ENCODE measurements at regions not wholly inside any gene's neighbourhood (a gene's known extent, or its start where the extent isn't known, plus 50 kb on each side); places are given as distances from the start of the nearest gene placed in this dataset.

DNA sequence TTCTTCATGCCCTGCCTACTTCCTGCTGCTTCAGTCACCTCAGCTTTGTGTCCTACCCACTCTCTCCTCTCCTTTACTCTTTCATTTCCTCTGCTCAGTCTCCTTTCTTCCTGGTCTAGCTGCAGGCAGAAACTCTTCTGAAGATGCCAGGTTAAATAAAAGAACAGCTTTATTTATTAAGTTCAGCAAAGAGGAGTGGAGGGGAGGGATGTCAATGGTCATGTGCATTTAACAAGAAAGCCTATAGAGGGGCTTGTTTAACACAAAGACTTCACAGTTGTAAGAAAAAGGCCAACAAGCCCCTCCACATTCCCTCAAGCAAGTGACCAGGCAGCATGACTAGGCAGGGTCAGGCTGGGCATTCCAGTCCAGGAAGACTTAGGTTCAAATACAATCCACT, 609.2 kb downstream of the INSC start:
- TF ChIP-seq, protein P1, sequence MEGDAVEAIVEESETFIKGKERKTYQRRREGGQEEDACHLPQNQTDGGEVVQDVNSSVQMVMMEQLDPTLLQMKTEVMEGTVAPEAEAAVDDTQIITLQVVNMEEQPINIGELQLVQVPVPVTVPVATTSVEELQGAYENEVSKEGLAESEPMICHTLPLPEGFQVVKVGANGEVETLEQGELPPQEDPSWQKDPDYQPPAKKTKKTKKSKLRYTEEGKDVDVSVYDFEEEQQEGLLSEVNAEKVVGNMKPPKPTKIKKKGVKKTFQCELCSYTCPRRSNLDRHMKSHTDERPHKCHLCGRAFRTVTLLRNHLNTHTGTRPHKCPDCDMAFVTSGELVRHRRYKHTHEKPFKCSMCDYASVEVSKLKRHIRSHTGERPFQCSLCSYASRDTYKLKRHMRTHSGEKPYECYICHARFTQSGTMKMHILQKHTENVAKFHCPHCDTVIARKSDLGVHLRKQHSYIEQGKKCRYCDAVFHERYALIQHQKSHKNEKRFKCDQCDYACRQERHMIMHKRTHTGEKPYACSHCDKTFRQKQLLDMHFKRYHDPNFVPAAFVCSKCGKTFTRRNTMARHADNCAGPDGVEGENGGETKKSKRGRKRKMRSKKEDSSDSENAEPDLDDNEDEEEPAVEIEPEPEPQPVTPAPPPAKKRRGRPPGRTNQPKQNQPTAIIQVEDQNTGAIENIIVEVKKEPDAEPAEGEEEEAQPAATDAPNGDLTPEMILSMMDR (IDR thresholded peaks at IDR 0.05; ENCODE audit: control insufficient read depth, extremely low read depth, insufficient read depth): no peak
- DNase-seq (ENCODE audit: low read depth): no peak
- H3K4me3 ChIP-seq (ENCODE audit: low read depth, low read length): no peak overlapping the region

GRCh38 chr11:15724601-15725000, 609.9 kb downstream of the INSC start:
- TF ChIP-seq, protein P1 (IDR thresholded peaks at IDR 0.05; ENCODE audit: control insufficient read depth, extremely low read depth, insufficient read depth): no peak

GRCh38 chr11:15725246-15725645, 610.5 kb downstream of the INSC start:
- no peak overlapping the region for H3K4me3 ChIP-seq (ENCODE audit: low read depth, low read length)
- no peak for DNase-seq (ENCODE audit: low read depth)
- TF ChIP-seq, protein P1 (IDR thresholded peaks at IDR 0.05; ENCODE audit: control insufficient read depth, extremely low read depth, insufficient read depth): no peak

More at GRCh38 chr11:15724601-15725000, 609.9 kb downstream of the INSC start:
- H3K4me3 ChIP-seq (ENCODE audit: low read depth, low read length): no peak overlapping the region
- DNase-seq (ENCODE audit: low read depth): no peak

GRCh38 chr11:15726221-15726746, 611.6 kb downstream of the INSC start:
- DNase-seq (ENCODE audit: low read depth): no peak
- no peak overlapping the region for H3K4me3 ChIP-seq (ENCODE audit: low read depth, low read length)
- TF ChIP-seq, protein P1 (IDR thresholded peaks at IDR 0.05; ENCODE audit: control insufficient read depth, extremely low read depth, insufficient read depth): no peak

DNA sequence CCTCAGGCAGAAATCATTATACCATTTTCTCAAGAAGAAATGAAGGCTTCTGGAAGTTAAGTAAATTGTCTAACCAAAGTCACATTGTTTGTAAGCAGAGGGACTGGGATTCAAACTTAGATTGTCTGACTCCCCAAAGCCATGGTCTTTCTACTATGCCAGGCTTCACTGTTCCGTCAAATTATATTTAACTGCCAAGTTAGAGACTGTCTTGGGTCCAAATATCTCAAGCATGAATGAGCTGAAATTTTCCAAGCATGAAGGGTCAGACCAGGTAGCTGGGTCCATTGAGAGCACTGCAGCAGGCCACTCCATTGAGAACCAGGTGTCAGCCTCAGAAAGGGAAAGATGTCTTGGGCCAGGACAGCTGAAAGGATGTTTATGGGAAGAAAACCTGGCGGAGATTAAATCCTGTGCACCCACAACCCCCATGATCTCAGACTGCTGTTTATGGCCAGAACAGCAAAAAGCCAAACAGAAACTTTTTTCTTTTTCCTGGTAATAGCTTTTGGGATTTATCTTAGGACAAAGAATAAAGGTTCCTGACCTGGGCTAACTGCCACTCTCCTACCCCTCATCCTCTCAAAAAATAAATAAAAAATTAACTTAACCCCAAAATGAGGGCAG, 612.3 kb downstream of the INSC start:
- TF ChIP-seq, protein P1 (IDR thresholded peaks at IDR 0.05; ENCODE audit: control insufficient read depth, extremely low read depth, insufficient read depth): no peak
- H3K4me3 ChIP-seq (ENCODE audit: low read depth, low read length): no peak overlapping the region

DNA sequence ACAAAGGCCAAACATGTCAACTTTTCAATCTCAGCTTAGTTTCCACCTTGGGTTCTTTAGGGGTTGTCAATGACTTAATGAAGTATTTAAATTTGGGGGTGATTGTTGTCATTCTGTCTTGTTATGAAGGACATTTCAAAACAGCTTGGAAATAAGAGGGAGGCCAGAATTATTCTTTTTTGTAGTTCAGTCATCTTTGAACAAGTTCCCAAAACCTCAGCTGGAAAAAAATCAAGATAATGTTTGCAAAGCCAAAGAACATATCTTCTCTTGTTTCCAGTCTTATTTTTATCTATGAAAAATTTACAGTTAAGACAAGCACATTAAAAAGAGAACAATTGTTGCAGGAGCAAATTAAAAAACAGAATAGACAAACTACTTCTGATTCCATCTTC, 612.8 kb downstream of the INSC start:
- no peak for DNase-seq (ENCODE audit: low read depth)
- TF ChIP-seq, protein P1 (IDR thresholded peaks at IDR 0.05; ENCODE audit: control insufficient read depth, extremely low read depth, insufficient read depth): no peak

More for the DNA sequence above, 612.3 kb downstream of the INSC start:
- DNase-seq (ENCODE audit: low read depth): no peak

GRCh38 chr11:15728207-15728606, 613.5 kb downstream of the INSC start:
- TF ChIP-seq, protein P1 (IDR thresholded peaks at IDR 0.05; ENCODE audit: control insufficient read depth, extremely low read depth, insufficient read depth): no peak
- DNase-seq (ENCODE audit: low read depth): no peak
- H3K4me3 ChIP-seq (ENCODE audit: low read depth, low read length): no peak overlapping the region

More for the DNA sequence above, 612.8 kb downstream of the INSC start:
- no peak overlapping the region for H3K4me3 ChIP-seq (ENCODE audit: low read depth, low read length)
